Endodermal cell (in vitro differentiated cells): ENCODE measurements at regions not wholly inside any gene's neighbourhood (a gene's known extent, or its start where the extent isn't known, plus 50 kb on each side); places are given as distances from the start of the nearest gene placed in this dataset.

Experiments
- DNase-seq: peaks from one replicate; pipeline ENCODE4 v3.0.0-alpha.2; 2017
- H3K27ac ChIP-seq: 2 replicates; pipeline ENCODE4 v1.5.1; 2013; ENCODE audit warnings: mild to moderate bottlenecking, low read depth, low read length, moderate library complexity
- H3K27me3 ChIP-seq: 2 replicates; pipeline ENCODE4 v1.6.1; 2013; ENCODE audit warnings: mild to moderate bottlenecking, low read length, moderate library complexity; ENCODE audit not compliant: insufficient read depth, control insufficient read depth, poor library complexity, severe bottlenecking
- H3K36me3 ChIP-seq: 2 replicates; pipeline ENCODE4 v1.7.0; 2013; ENCODE audit warnings: mild to moderate bottlenecking, low read length, moderate library complexity; ENCODE audit not compliant: control insufficient read depth, insufficient read depth
- H3K4me1 ChIP-seq: one replicate; pipeline ENCODE4 v1.7.0; 2013; ENCODE audit warnings: low read length; ENCODE audit not compliant: control insufficient read depth, insufficient read depth
- H3K4me3 ChIP-seq: 2 replicates; pipeline ENCODE4 v1.5.1; 2013; ENCODE audit warnings: mild to moderate bottlenecking, low read length, moderate library complexity
- H3K9ac ChIP-seq: 2 replicates; pipeline ENCODE4 v1.6.1; 2013; ENCODE audit warnings: mild to moderate bottlenecking, low read length, moderate library complexity; ENCODE audit not compliant: poor library complexity, severe bottlenecking; ENCODE audit errors: extremely low read depth
- H3K9me3 ChIP-seq: 2 replicates; pipeline ENCODE4 v1.6.1; 2013; ENCODE audit warnings: mild to moderate bottlenecking, low read length, moderate library complexity; ENCODE audit not compliant: control insufficient read depth
- H3K27ac Mint-ChIP-seq: 2 replicates; pipeline ENCODE4 v1.8.0; 2020; ENCODE audit warnings: mixed read lengths
- H3K27me3 Mint-ChIP-seq: 2 replicates; pipeline ENCODE4 v1.8.0; 2021; ENCODE audit warnings: mild to moderate bottlenecking, mixed read lengths; ENCODE audit not compliant: insufficient read depth
- H3K36me3 Mint-ChIP-seq: 2 replicates; pipeline ENCODE4 v1.8.0; 2020; ENCODE audit warnings: low read depth, mixed read lengths
- H3K4me1 Mint-ChIP-seq: 2 replicates; pipeline ENCODE4 v1.8.0; 2020; ENCODE audit warnings: mixed read lengths
- H3K4me3 Mint-ChIP-seq: 2 replicates; pipeline ENCODE4 v1.8.0; 2020; ENCODE audit warnings: mild to moderate bottlenecking, moderate library complexity, mixed read lengths
- H3K9me3 Mint-ChIP-seq: 2 replicates; pipeline ENCODE4 v1.8.0; 2020; ENCODE audit warnings: mild to moderate bottlenecking, mixed read lengths
- CTCF ChIP-seq: fragments of 200-600 bp; sonication (generic); conservative IDR thresholded peaks from 2 replicates; pipeline ENCODE4 v1.5.0; 2021; ENCODE audit warnings: antibody characterized with exemption, mild to moderate bottlenecking
- WGBS, 2 experiments: methylation state at CpG; one replicate each; pipeline versions ENCODE4 v1.1.5 to v1.1.7; 2013; ENCODE audit warnings: missing lambda C conversion rate in 2 of 2, mixed read lengths in 1 of 2; ENCODE audit not compliant: insufficient coverage in 1 of 2, insufficient read length in 1 of 2; 5-methylcytosine and 5-hydroxymethylcytosine counted together

- H3K4me3 Mint-ChIP-seq: no peak overlapping the region
- H3K27ac Mint-ChIP-seq: no peak overlapping the region
- H3K4me1 Mint-ChIP-seq: no peaks in the 10 kb centered on the region
- 91 to 100% methylated on average over 3 to 5 of the region's 5 CpGs for WGBS, 2 experiments
- DNase-seq: no peak
- no peak overlapping the region for H3K9ac ChIP-seq
- H3K4me3 ChIP-seq: no peak overlapping the region
- H3K27ac ChIP-seq: no peak overlapping the region
- peaks cover 7% of the 10 kb centered on the region for H3K9me3 Mint-ChIP-seq
- H3K27me3 ChIP-seq: no peaks in the 10 kb centered on the region
- peaks cover 4% of the 10 kb centered on the region for H3K9me3 ChIP-seq
- no peaks in the 10 kb centered on the region for H3K36me3 Mint-ChIP-seq
- no peak for TF ChIP-seq CTCF
- peaks cover 3% of the 10 kb centered on the region for H3K27me3 Mint-ChIP-seq
- H3K4me1 ChIP-seq: no peaks in the 10 kb centered on the region
- no peaks in the 10 kb centered on the region for H3K36me3 ChIP-seq
Observed at GRCh38 chr10:130758529-130758928, 553.0 kb downstream of the TCERG1L start.

GRCh38 chr10:130761032-130761575 lies 550.4 kb downstream of the TCERG1L start:
- H3K4me1 Mint-ChIP-seq: no peaks in the 10 kb centered on the region
- no peaks in the 10 kb centered on the region for H3K36me3 ChIP-seq
- H3K9me3 ChIP-seq: no peaks in the 10 kb centered on the region
- peaks cover 4% of the 10 kb centered on the region for H3K27me3 Mint-ChIP-seq
- H3K4me1 ChIP-seq: no peaks in the 10 kb centered on the region
- no peak for DNase-seq
- no peak for TF ChIP-seq CTCF
- H3K27ac ChIP-seq: no peak overlapping the region
- no peak overlapping the region for H3K27ac Mint-ChIP-seq
- H3K9me3 Mint-ChIP-seq: peaks cover 14% of the 10 kb centered on the region
- H3K9ac ChIP-seq: no peak overlapping the region
- whole genome bisulfite sequencing, 2 experiments: 79 to 97% methylated on average over 3 to 6 of the region's 6 CpGs
- H3K4me3 ChIP-seq: no peak overlapping the region
- H3K36me3 Mint-ChIP-seq: no peaks in the 10 kb centered on the region
- H3K27me3 ChIP-seq: no peaks in the 10 kb centered on the region
- no peak overlapping the region for H3K4me3 Mint-ChIP-seq

DNA sequence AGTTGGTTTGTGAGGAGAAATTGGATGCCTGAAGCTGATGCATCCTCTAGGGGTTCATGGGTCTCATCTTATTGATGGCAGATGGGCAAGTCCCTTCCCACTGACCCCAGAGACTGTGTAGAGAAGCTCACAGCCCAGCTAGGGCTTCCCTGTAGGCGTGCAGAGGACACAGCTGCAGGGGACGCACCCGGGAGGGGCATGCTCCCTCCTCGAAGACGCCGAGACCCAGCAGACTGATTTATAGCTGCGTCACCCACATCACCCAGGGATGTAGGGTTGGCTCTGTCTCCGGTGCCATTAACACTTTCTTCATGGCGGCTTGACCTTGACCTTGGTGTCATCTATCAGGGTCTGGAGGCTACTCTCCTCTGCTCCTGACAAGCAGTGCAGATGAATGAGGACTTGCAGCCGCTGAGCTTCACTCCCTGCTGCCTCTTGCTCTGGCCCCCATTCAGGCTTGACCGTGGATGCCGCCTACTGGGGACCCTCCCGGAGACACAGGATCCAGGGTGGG lies 549.7 kb downstream of the TCERG1L start:
- Mint-ChIP-seq H3K36me3 (no peaks in the 10 kb centered on the region), H3K4me1 (no peaks in the 10 kb centered on the region), H3K4me3 (no peak overlapping the region), H3K27me3 (peaks cover 6% of the 10 kb centered on the region), H3K9me3 (peaks cover 20% of the 10 kb centered on the region), H3K27ac (no peak overlapping the region)
- no peak overlapping the region for H3K9ac ChIP-seq
- H3K9me3 ChIP-seq: no peaks in the 10 kb centered on the region
- DNase-seq: no peak
- no peak overlapping the region for H3K4me3 ChIP-seq
- H3K27ac ChIP-seq: no peak overlapping the region
- H3K27me3 ChIP-seq: no peaks in the 10 kb centered on the region
- H3K36me3 ChIP-seq: no peaks in the 10 kb centered on the region
- H3K4me1 ChIP-seq: no peaks in the 10 kb centered on the region
- TF ChIP-seq CTCF: no peak
- WGBS, 2 experiments: 93 to 98% methylated on average over 8 to 13 of the region's 13 CpGs
